BJ (cell line): ENCODE measurements at regions not wholly inside any gene's neighbourhood (a gene's known extent, or its start where the extent isn't known, plus 50 kb on each side); places are given as distances from the start of the nearest gene placed in this dataset.

Source experiments
- CTCF ChIA-PET: fragments of 350-600 bp; formaldehyde crosslinking; extraction: SDS; loops from one replicate; lab custom pipeline; 2021; ENCODE audit warnings: antibody characterized with exemption, inconsistent platforms; lab: Yijun Ruan, JAX
- POLR2A ChIA-PET: fragments of 300-600 bp; sonication (Branson Sonifier 250); formaldehyde crosslinking; extraction: SDS; loops from one replicate; lab custom pipeline; 2021; ENCODE audit warnings: antibody characterized with exemption; lab: Charles Lee
- DNase-seq: peaks from one replicate; pipeline ENCODE4 v3.0.0-alpha.2; 2011; ENCODE audit warnings: low read depth
- H3K27me3 ChIP-seq: 2 replicates; pipeline ENCODE4 v1.6.0; 2011; ENCODE audit warnings: low read length; ENCODE audit not compliant: control insufficient read depth, insufficient read depth
- H3K36me3 ChIP-seq: 2 replicates; pipeline ENCODE4 v1.5.1; 2011; ENCODE audit warnings: low read length; ENCODE audit not compliant: control insufficient read depth, insufficient read depth
- H3K4me3 ChIP-seq: 2 replicates; pipeline ENCODE4 v1.5.1; 2011; ENCODE audit warnings: low read depth, mild to moderate bottlenecking, control low read depth, low read length
- TF ChIP-seq, protein P1 (sequence below): IDR thresholded peaks from 2 replicates; pipeline ENCODE4 v1.5.1; 2011; ENCODE audit warnings: low read depth, mild to moderate bottlenecking, control low read depth, inconsistent platforms, low read length, moderate library complexity; ENCODE audit not compliant: insufficient read depth

DNA sequence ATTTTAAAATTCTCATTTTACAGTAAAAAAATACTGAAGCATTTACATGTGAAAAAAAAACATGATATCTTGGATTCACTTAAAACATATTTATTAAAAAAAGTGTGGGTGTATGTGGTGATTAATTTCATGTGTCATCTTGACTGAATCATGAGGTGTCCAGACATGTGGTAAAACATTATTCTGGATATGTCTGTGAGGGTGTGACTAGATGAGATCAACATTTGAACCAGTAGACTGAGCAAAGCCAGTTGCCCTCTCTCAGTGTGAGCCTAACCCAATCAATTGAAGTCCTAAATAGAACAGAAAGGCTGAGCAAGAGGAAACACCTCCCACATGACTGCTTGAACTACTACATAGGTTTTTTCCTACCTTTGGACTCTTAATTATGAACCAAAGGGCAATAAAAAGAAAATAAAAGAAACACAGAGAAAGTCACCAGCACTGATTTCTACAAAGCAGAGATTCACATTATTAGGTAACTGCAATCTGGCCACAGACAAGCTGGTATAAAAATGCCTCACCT, 90.5 kb upstream of the VGLL2 start:
- Histone ChIP-seq H3K4me3 (no peak overlapping the region), H3K36me3 (no peaks in the 10 kb centered on the region), H3K27me3 (no peaks in the 10 kb centered on the region)
- POLR2A ChIA-PET: no interaction called here
- no peak for DNase-seq
- CTCF ChIA-PET: no interaction called here
- TF ChIP-seq, protein P1, sequence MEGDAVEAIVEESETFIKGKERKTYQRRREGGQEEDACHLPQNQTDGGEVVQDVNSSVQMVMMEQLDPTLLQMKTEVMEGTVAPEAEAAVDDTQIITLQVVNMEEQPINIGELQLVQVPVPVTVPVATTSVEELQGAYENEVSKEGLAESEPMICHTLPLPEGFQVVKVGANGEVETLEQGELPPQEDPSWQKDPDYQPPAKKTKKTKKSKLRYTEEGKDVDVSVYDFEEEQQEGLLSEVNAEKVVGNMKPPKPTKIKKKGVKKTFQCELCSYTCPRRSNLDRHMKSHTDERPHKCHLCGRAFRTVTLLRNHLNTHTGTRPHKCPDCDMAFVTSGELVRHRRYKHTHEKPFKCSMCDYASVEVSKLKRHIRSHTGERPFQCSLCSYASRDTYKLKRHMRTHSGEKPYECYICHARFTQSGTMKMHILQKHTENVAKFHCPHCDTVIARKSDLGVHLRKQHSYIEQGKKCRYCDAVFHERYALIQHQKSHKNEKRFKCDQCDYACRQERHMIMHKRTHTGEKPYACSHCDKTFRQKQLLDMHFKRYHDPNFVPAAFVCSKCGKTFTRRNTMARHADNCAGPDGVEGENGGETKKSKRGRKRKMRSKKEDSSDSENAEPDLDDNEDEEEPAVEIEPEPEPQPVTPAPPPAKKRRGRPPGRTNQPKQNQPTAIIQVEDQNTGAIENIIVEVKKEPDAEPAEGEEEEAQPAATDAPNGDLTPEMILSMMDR: no peak

DNA sequence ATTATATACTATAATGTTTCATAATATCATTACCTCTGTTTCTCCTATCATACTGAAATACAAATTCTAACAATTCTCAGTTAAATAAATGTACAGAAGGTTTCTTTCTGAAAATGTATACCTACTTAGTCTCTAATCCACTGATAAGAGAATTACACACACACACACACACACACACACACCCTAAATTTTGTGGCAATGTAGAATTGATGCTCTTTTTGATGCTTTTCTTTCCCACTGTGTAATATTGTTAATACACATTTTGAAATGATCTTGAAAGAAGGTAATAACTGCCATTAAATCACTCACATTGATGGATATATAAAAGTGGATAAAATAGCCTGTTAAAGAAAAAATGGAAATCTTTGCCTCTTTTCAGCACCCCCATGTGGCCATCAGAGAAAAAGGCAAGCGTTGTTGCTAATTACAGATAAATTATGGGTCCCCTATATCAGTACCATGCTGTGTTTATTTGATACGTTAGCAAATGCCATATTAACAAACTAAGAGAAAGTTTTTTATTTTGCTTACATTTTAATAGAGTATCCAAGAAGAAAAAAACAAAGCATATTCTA, 76.6 kb upstream of the VGLL2 start:
- CTCF ChIA-PET: interaction anchor here (0.6 to 0.9 kb wide), 2 partner anchors 216 to 220 kb away, joined by 3 read pairs; no protein-coding TSS in a partner anchor
- Histone ChIP-seq H3K27me3 (no peaks in the 10 kb centered on the region), H3K36me3 (no peaks in the 10 kb centered on the region), H3K4me3 (no peak overlapping the region)
- TF ChIP-seq, protein P1: peak; percentile 37; the same call in 1 of the 2 replicates
- POLR2A ChIA-PET: no interaction called here
- no peak for DNase-seq

DNA sequence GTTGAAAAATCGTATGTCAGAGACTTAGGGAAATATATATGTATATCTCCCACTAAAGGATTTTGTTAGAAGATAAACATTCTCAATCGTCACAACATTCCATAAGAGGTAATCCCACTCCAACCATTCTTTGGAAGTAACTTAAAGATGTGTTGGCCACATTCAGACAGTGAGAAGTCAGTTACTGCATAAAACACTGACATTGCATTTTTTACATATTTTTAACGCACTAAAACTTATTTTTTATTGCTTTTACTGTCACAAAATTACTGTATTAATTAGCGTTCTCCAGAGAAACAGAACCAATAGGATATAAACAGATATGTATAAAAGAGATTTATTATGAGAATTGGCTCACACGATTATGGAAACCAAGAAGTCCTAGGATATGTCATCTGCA, 74.3 kb upstream of the VGLL2 start:
- no peak for DNase-seq
- ChIA-PET POLR2A (no interaction called here), CTCF (no interaction called here)
- H3K4me3 ChIP-seq: no peak overlapping the region
- TF ChIP-seq, protein P1: no peak
- no peaks in the 10 kb centered on the region for H3K36me3 ChIP-seq
- H3K27me3 ChIP-seq: no peaks in the 10 kb centered on the region

DNA sequence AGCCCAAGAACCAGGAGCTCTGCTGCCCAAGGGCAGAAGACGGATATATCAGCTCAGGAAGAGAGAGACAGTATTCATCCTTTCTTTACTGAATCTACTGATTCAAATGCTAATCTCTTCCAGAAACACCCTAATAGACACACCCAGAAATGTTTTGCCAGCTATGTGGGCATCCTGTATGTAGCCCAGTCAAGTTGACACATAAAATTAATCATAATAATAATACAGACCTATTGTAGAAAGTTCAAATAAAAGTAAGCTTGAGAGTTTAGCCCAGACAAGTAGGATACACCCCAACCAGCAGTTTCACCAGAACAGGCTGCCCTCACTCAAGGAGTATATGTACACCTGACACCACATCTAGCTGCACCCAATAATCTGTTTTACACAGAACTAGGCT, 73.9 kb upstream of the VGLL2 start:
- CTCF ChIA-PET: no interaction called here
- H3K36me3 ChIP-seq: no peaks in the 10 kb centered on the region
- POLR2A ChIA-PET: no interaction called here
- H3K4me3 ChIP-seq: no peak overlapping the region
- TF ChIP-seq, protein P1: no peak
- no peak for DNase-seq
- H3K27me3 ChIP-seq: no peaks in the 10 kb centered on the region

DNA sequence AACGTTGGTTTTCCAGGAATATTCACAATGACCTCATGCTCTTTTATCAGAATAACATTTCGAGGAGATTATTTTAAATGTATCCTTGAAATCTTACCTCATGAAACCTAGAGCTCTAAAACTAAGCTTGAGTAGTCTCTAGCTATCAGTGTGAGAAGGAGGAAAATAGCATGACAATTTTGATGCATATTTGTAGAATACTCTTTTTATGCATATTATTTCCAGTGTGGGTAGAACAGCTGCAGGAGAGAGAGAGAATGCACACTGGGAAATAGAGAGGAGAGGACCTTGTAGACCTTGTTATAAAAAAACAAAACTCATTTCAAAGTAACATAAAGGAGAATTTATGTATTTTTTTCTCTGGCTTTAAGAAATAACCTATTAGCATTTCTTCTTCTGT, 71.1 kb upstream of the VGLL2 start:
- TF ChIP-seq, protein P1: no peak
- Histone ChIP-seq H3K4me3 (no peak overlapping the region), H3K27me3 (no peaks in the 10 kb centered on the region), H3K36me3 (no peaks in the 10 kb centered on the region)
- POLR2A ChIA-PET: no interaction called here
- no peak for DNase-seq
- CTCF ChIA-PET: no interaction called here
